Left forelimb (tissue), 1 donor: ENCODE measurements at regions not wholly inside any gene's neighbourhood (a gene's known extent, or its start where the extent isn't known, plus 50 kb on each side); places are given as distances from the start of the nearest gene placed in this dataset.

Experiments
- DNase-seq: peaks from one replicate; pipeline ENCODE4 v3.0.0-alpha.2; 2018; ENCODE audit warnings: low spot score

DNA sequence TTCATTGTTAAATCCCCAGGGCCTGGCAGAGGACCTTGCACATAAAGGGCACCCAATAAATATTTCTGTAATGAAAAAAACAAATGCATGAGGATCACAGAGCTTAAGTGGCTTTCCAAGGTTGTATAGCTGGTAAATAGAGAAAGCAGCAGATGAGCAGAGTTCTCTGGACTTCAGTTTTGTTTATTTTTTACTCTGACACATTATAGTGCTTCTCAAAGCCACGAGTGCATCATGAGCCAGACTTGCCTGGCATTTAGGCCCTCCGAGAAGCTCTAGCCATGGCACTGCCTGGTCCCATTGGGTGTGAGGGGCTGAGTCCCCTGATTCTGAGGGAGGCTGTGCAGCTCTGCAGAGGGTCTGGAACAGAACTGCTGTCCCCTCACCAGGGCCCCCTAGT lies 87.2 kb upstream of the ZNF32 start:
- DNase-seq, result no peak

DNA sequence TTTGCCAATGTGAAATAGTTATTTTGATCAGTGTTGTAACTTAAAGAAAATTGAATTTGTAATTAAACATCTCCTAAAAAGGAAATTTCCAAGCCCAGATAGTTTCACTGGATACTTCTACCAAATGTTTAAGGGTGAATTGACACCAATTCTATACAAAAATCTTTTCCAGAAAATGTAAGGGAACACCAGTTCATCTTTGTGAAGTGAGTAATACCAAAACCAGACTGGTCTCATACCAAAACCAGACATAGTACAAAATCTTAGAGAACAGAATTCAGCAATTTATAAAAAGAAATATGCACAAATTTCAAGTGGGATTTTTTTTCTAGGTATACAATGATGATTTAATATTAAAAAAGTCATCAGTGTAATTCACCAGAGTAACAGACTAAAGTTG lies 86.0 kb upstream of the ZNF32 start:
- DNase-seq, result no peak

DNA sequence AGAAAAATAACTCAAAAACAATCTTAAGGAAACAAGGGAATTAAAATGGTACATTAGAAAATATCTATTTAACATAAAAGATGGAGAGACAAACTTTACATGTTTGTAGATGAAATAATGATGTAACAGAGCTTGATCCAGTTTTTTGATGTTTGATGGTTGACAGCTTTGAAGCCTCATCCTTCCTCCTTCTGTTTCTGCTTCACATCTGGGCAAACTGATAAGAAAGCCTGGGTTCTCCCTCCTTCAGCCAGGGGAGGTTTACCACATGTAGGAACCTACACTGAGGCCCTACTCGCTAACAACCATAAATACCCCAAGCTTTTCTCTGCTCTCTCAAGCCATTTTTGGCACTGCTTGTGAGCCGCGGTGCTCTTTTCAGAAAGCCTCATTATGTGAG lies 82.8 kb upstream of the ZNF32 start:
- DNase-seq, result no peak

DNA sequence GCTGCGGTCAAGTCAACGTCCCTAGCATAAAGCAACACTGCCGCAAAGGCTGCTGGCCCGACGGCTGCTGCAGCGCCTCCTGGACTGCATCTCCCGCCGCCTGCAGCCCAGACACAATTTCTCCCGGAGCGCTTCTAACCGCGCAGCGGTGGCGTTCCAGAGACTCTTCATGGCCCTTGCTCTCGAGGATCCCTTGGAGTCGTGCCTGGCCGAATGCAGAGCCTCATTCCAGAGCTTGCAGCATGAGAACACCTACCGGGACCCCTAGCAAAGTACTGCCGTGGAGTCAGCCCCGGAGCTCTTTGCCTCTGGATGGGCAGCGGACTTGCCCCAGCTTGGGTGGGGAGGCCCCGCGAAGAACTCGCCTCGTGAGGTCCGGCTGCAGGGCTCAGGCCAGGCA lies 79.7 kb upstream of the ZNF32 start:
- DNase-seq, result no peak

DNA sequence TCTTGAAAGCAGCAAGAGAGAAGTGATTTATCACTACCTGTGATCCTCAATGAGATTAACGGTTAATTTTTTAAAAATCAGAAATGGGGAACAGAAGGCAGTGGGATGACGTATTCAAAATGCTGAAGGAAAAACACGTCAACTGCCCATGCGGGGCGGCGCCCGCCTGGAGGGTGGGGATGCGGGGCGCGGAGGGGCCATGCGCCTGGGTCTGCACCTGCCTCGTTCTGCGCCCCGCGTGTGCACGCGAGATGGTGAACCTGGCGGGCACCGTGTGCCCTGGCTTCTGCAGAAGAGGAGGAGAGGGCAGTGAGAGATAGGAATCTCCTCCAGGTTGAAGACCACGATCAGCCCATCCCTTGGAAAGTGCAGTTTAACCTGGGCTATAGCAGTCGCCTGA lies 79.3 kb upstream of the ZNF32 start:
- no peak for DNase-seq

DNA sequence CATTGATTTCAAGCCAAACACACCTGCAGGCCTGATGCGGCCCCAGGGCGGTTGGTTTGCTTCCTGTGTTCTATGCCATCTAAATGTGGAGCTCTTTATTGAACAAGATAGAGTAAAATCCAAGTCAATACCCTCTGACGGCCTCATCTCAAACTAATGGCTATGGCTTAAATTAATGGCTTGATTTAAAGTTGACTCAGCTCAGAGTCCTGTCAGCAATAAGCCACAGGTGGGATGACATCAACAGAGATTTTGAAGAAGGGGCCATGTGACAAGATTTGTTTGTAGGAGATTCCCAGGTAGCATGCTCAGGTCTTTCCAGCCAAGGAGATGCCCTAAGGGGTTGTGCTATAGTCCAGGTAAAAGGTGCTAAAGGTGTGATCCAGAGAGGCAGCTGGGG lies 66.7 kb upstream of the ZNF32 start:
- no peak for DNase-seq

DNA sequence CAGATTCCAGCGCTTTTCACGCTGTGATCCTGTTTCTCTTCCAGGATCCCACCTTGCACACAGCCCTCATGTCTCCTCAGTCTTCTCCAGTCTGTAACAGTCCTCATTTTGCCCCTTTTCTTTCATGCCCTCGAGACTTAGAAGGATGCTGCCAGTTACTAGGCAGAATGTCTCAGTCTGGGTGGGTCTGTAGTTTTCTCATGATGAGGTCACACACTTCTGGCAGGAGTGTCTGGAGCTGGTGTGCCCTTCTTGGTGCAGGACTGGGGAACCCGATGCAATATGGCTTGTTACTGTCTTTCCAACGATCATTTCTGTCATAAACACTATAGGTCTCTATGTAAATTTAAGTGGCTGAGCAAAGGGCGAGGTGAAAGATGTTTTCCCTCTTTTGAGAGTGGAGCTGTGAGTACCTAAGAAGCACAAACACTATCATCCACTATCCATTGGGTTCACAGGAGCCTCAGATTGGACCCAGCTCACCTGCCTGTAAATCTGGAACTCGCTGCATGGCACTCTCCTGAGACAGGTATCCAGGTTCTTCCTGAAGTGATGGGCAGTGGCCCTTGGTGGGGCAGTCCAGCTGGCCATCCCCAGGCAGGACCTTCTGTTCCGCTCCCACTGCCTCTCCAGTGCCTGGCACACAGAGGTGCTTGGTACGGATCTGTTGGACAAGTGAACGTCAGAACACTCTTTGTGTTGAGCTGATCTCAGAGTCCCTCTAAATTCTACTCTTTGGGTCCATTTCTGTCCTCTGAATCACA lies 64.3 kb upstream of the ZNF32 start:
- no peak for DNase-seq

DNA sequence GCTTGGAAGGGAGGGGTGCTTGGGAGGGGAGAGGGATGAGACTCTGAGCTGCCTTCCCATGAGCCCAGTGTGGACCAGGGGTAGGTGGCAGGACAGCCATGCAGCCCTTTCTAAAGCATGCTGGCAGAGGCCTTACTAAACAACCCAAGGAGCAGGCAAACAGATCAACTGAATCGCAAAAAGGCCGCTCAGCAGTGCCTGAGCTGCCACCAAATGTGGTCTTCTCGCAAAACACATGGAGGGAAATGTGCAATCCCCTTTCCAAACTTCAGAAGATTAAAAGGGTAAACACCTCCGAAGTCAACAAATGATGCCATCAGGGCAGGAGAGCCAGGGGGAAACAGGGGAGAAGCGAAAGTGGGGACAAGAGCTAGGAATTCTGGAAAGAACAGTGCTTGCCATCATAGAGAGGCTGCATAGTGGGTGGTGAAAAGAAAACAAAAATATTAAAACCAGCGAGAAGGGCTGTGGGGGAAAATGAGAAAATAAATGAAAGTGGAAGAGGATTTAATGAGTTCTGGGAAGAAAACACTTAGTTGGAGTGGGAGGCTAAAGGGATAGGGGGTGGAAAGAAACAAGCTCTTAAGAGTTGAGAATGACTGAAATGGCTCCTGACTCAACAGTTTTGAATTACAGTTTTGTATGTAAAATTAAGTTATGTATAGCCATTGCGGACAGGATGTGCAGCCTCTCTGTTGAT lies 62.2 kb upstream of the ZNF32 start:
- DNase-seq, result no peak

DNA sequence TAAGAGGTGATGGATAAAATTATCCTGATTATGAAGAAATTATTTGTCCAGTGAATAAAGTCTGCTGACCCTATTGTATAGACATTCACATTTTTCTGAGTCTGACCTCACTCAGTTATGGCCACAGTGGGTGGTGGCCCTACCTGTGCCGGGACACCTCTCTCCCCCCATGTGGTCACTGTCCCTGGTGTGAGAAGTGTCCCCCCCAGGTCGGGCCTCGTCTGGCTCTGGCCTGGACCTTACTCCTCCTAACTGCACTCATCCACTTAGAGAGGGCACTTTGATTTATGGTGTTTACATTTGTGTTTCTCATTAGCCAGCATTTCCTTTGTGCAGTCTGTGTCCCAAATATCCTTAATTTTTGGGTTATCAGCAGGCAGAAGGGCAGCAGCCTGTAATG lies 59.6 kb upstream of the ZNF32 start:
- no peak for DNase-seq

DNA sequence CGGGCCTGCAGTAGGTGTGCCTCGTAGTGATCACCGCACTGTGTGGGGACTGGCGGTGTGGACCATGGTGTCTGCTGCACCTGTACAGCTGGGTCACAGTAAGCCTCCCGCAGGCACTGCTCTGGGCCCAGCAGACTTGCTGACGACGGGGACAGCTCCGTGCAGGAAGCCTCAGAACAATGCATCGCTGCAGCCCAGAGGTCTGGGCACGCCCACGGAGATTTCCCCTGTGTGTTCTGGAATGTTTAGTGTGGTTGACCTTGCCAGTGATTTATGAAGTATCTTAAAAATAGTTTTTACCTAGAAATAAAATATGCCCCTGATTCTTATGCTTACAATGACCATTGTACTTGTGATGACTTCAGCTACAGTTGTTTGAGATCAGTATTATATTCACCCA lies 59.1 kb upstream of the ZNF32 start:
- no peak for DNase-seq

DNA sequence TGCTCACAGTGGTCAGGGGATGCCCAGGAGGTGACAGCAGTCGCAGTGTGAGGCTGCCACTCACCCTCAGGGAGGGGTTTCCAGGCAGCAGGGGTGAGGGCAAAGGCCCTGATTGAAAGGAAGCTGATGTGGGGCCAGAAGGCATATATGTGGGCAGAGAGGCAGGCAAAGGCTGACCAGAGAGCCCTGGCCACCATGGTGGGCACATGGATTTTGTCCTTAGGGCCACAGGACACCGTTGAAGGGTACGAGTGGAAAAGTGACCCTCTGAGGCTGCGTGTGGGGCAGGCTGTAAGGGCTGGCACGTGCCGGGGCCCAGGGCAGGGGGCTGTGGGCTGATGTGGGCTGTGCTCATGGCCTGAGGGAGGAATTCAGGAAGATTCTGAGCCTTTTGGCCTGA lies 57.5 kb upstream of the ZNF32 start:
- no peak for DNase-seq

DNA sequence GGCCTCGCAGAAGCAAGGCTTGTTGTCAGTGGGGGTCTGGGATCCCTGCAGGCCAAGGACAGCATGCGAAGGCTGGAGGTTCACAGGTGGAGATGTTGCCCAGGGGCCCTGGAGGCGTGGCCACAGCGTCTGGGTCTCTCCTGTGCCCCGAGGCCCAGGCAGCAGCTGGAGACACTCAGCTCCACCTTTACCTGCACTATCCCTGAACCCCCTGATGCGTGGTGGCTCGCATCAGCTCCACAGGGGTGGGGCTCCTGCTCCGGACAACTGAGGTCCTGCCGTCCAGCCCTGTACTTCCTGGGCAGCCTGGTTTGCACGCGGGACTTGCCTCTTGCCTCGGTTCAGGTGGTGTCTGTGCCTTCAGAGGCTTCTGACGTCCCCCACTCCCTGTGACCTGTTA lies 54.6 kb upstream of the ZNF32 start:
- no peak for DNase-seq

DNA sequence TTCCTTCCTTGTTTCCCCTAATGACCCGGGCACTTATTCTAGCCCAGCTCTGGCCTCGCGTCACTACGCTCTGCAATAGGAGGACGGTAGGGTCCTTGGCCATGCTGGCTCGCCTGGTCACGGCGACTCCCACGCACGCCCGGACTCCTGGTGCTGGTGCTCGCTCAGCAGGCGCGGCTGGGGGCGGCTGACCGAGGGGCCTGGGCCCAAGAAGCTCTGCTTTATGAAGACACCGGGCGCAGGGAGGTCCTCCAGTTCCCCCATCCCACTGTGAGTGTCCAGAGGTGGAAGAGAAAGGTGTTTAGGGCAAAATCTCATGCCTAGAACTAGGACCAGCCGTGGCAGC lies 54.2 kb upstream of the ZNF32 start:
- DNase-seq, result no peak

DNA sequence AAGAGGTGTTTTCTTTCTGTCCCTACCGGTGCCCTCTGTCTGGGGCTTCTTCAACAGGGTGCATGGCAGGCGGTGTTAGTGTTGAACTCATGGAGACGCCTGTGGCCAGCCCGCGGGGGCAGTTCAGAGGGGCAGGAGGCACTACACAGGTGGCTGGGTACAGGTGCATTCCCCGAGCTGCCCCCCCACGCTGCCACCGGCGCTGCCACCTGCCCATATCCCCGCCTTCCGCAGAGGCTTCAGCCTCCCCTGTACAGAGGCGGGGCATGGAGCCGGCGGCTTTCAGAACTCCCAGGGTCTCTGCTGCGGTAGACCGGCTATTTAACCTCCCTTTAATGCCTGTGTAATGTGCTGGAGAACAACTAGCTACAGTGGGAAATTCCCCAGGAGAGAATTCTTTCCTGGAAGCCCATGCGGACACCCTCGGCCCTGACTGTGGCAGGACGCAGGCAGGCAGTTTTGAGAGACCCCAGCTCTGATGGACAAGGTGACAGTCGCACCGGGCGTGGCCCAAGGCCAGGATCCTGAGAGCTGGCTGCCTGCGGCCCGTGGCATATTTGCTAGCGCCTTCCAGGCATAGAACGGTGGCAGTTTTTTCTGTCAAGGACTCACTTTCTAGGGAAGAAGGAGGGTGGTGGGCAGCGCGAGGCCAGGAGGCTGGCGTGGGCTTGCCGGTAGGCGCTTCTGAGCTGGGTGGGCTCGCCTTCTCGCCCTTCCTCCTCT lies 53.7 kb upstream of the ZNF32 start:
- no peak for DNase-seq

DNA sequence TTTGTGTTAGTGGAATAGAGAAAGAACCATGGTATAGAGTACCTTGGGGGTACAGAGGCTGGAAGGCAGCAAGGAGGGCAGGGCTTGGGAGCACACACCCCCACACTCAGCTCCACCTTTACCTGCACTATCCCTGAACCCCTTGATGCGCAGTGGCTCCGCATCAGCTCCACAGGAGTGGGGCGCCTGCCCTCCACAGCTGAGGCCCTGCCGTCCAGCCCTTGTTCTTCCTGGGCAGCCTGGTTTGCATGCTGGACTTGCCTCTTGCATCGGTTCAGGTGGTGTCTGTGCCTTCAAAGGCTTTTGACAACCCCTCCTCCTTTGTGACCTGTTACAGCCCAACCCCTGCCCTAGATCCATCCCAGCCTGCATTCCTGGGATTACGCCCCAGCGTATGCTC lies 52.6 kb upstream of the ZNF32 start:
- DNase-seq, result no peak

DNA sequence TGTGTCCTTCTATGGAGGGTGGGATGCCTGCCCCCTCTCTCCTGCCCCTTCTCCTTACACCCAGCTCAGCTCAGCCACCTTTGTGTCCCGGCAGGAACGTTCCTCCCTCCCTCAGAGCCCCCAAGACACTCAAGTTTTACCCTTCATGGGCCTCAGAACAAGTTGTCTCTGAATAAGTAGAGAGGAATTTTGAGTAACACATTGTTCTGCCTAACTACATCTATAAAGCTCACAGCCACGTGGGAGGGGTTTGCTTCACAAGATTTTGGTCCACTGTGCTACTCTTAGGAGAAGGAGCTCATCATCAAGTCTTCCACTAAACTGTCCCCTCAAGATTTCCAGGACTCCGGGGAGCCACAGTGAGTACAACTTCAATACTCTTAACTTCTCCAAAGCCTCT lies 51.6 kb upstream of the ZNF32 start:
- DNase-seq, result no peak

DNA sequence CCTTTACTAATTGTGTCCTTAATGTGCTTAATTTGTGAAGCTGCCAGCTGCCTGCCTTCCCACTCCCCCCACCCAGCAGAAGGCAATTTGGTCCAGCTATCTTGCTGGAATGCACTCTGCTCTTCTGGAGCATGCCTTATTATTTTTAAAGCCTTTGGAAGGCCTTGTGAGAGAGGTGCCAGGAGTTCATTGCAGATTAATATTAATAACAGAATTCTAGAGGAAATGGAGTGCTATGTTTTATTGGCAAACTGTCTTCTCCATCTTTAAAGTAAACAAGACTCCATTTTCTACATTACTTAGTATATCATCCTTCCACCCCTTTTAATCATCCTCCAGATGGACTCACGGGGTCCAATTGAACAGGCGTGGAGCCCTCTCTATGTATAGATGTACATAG lies 50.8 kb upstream of the ZNF32 start:
- no peak for DNase-seq
